ENCODE measurements at regions not wholly inside any gene's neighbourhood (a gene's known extent, or its start where the extent isn't known, plus 50 kb on each side); places are given as distances from the start of the nearest gene placed in this dataset.

DNA sequence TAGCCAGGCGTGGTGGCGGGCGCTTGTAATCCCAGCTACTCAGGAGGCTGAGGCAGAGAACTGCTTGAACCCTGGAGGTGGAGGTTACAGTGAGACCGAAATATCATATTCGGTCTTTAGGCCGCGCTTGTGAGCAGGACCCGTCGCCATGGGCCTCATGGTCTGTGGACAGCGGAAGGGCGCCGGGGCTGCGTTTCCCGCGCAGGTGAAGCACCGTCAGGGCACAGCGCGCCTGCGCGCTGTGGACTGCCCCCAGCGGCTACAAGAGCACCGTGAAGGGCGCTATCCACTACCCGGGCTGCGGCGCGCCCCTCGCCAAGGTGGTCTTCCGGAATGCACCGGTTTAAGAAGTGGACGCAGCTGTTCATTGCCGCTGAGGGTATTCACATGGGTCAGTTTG, 482.0 kb upstream of the NAALADL2 start:
- TF ChIP-seq EZH2 (IDR thresholded peaks at IDR 0.05; ENCODE audit: borderline replicate concordance, low read depth, low read length, poor library complexity, severe bottlenecking) = no peak
- TF ChIP-seq, protein P1, sequence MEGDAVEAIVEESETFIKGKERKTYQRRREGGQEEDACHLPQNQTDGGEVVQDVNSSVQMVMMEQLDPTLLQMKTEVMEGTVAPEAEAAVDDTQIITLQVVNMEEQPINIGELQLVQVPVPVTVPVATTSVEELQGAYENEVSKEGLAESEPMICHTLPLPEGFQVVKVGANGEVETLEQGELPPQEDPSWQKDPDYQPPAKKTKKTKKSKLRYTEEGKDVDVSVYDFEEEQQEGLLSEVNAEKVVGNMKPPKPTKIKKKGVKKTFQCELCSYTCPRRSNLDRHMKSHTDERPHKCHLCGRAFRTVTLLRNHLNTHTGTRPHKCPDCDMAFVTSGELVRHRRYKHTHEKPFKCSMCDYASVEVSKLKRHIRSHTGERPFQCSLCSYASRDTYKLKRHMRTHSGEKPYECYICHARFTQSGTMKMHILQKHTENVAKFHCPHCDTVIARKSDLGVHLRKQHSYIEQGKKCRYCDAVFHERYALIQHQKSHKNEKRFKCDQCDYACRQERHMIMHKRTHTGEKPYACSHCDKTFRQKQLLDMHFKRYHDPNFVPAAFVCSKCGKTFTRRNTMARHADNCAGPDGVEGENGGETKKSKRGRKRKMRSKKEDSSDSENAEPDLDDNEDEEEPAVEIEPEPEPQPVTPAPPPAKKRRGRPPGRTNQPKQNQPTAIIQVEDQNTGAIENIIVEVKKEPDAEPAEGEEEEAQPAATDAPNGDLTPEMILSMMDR (conservative IDR thresholded peaks at IDR 0.05; ENCODE audit: low read depth, low read length) = no peak

Data from A673 (cell line).